Endodermal cell (in vitro differentiated cells): ENCODE measurements at regions not wholly inside any gene's neighbourhood (a gene's known extent, or its start where the extent isn't known, plus 50 kb on each side); places are given as distances from the start of the nearest gene placed in this dataset.

Experiments used
- DNase-seq: peaks from one replicate; pipeline ENCODE4 v3.0.0-alpha.2; 2017
- H3K27ac ChIP-seq: 2 replicates; pipeline ENCODE4 v1.5.1; 2013; ENCODE audit warnings: mild to moderate bottlenecking, low read depth, low read length, moderate library complexity
- H3K27me3 ChIP-seq: 2 replicates; pipeline ENCODE4 v1.6.1; 2013; ENCODE audit warnings: mild to moderate bottlenecking, low read length, moderate library complexity; ENCODE audit not compliant: insufficient read depth, control insufficient read depth, poor library complexity, severe bottlenecking
- H3K36me3 ChIP-seq: 2 replicates; pipeline ENCODE4 v1.7.0; 2013; ENCODE audit warnings: mild to moderate bottlenecking, low read length, moderate library complexity; ENCODE audit not compliant: control insufficient read depth, insufficient read depth
- H3K4me1 ChIP-seq: one replicate; pipeline ENCODE4 v1.7.0; 2013; ENCODE audit warnings: low read length; ENCODE audit not compliant: control insufficient read depth, insufficient read depth
- H3K4me3 ChIP-seq: 2 replicates; pipeline ENCODE4 v1.5.1; 2013; ENCODE audit warnings: mild to moderate bottlenecking, low read length, moderate library complexity
- H3K9ac ChIP-seq: 2 replicates; pipeline ENCODE4 v1.6.1; 2013; ENCODE audit warnings: mild to moderate bottlenecking, low read length, moderate library complexity; ENCODE audit not compliant: poor library complexity, severe bottlenecking; ENCODE audit errors: extremely low read depth
- H3K9me3 ChIP-seq: 2 replicates; pipeline ENCODE4 v1.6.1; 2013; ENCODE audit warnings: mild to moderate bottlenecking, low read length, moderate library complexity; ENCODE audit not compliant: control insufficient read depth
- H3K27ac Mint-ChIP-seq: 2 replicates; pipeline ENCODE4 v1.8.0; 2020; ENCODE audit warnings: mixed read lengths
- H3K27me3 Mint-ChIP-seq: 2 replicates; pipeline ENCODE4 v1.8.0; 2021; ENCODE audit warnings: mild to moderate bottlenecking, mixed read lengths; ENCODE audit not compliant: insufficient read depth
- H3K36me3 Mint-ChIP-seq: 2 replicates; pipeline ENCODE4 v1.8.0; 2020; ENCODE audit warnings: low read depth, mixed read lengths
- H3K4me1 Mint-ChIP-seq: 2 replicates; pipeline ENCODE4 v1.8.0; 2020; ENCODE audit warnings: mixed read lengths
- H3K4me3 Mint-ChIP-seq: 2 replicates; pipeline ENCODE4 v1.8.0; 2020; ENCODE audit warnings: mild to moderate bottlenecking, moderate library complexity, mixed read lengths
- H3K9me3 Mint-ChIP-seq: 2 replicates; pipeline ENCODE4 v1.8.0; 2020; ENCODE audit warnings: mild to moderate bottlenecking, mixed read lengths
- CTCF ChIP-seq: fragments of 200-600 bp; sonication (generic); conservative IDR thresholded peaks from 2 replicates; pipeline ENCODE4 v1.5.0; 2021; ENCODE audit warnings: antibody characterized with exemption, mild to moderate bottlenecking
- WGBS, 2 experiments: methylation state at CpG; one replicate each; pipeline versions ENCODE4 v1.1.5 to v1.1.7; 2013; ENCODE audit warnings: missing lambda C conversion rate in 2 of 2, mixed read lengths in 1 of 2; ENCODE audit not compliant: insufficient coverage in 1 of 2, insufficient read length in 1 of 2; 5-methylcytosine and 5-hydroxymethylcytosine counted together

- Mint-ChIP-seq H3K4me1 (peaks cover 19% of the 10 kb centered on the region), H3K36me3 (no peaks in the 10 kb centered on the region), H3K4me3 (no peak overlapping the region), H3K27me3 (no peaks in the 10 kb centered on the region), H3K9me3 (no peaks in the 10 kb centered on the region), H3K27ac (peak overlapping the region; percentile 33)
- no peaks in the 10 kb centered on the region for H3K27me3 ChIP-seq
- no peaks in the 10 kb centered on the region for H3K36me3 ChIP-seq
- WGBS, 2 experiments, result 82 to 87% methylated on average over 5 to 7 of the region's 7 CpGs
- DNase-seq, result no peak
- H3K9ac ChIP-seq, result no peak overlapping the region
- no peak for TF ChIP-seq CTCF
- H3K9me3 ChIP-seq, result no peaks in the 10 kb centered on the region
- no peak overlapping the region for H3K27ac ChIP-seq
- peaks cover 6% of the 10 kb centered on the region for H3K4me1 ChIP-seq
- H3K4me3 ChIP-seq, result no peak overlapping the region
These were observed 160.8 kb upstream of the HAAO start for GRCh38 chr2:42953216-42953615.

- H3K27me3 Mint-ChIP-seq, result no peaks in the 10 kb centered on the region
- no peak overlapping the region for H3K4me3 Mint-ChIP-seq
- Histone ChIP-seq H3K27me3 (no peaks in the 10 kb centered on the region), H3K4me3 (no peak overlapping the region), H3K4me1 (peaks cover 6% of the 10 kb centered on the region), H3K27ac (no peak overlapping the region), H3K36me3 (no peaks in the 10 kb centered on the region), H3K9ac (no peak overlapping the region), H3K9me3 (no peaks in the 10 kb centered on the region)
- WGBS, 2 experiments, result 92 to 94% methylated on average over 8 of the region's 8 CpGs
- no peaks in the 10 kb centered on the region for H3K36me3 Mint-ChIP-seq
- H3K9me3 Mint-ChIP-seq, result no peaks in the 10 kb centered on the region
- no peak for TF ChIP-seq CTCF
- H3K4me1 Mint-ChIP-seq, result peaks cover 18% of the 10 kb centered on the region
- DNase-seq, result no peak
- no peak overlapping the region for H3K27ac Mint-ChIP-seq
These were observed 159.0 kb upstream of the HAAO start for GRCh38 chr2:42951263-42951938.

GRCh38 chr2:42949125-42949524, 156.7 kb upstream of the HAAO start:
- no peak for DNase-seq
- no peak overlapping the region for H3K4me3 ChIP-seq
- Mint-ChIP-seq H3K27ac (peak overlapping the region; percentile 44), H3K4me1 (peaks cover 13% of the 10 kb centered on the region), H3K4me3 (no peak overlapping the region), H3K9me3 (no peaks in the 10 kb centered on the region), H3K27me3 (no peaks in the 10 kb centered on the region), H3K36me3 (no peaks in the 10 kb centered on the region)
- H3K27me3 ChIP-seq, result no peaks in the 10 kb centered on the region
- 83 to 89% methylated on average over 1 to 6 of the region's 6 CpGs for WGBS, 2 experiments
- no peak overlapping the region for H3K9ac ChIP-seq
- no peaks in the 10 kb centered on the region for H3K36me3 ChIP-seq
- no peak for TF ChIP-seq CTCF
- no peak overlapping the region for H3K27ac ChIP-seq
- peaks cover 13% of the 10 kb centered on the region for H3K4me1 ChIP-seq
- H3K9me3 ChIP-seq, result no peaks in the 10 kb centered on the region
